ENCODE measurements at regions not wholly inside any gene's neighbourhood (a gene's known extent, or its start where the extent isn't known, plus 50 kb on each side); places are given as distances from the start of the nearest gene placed in this dataset.

DNA sequence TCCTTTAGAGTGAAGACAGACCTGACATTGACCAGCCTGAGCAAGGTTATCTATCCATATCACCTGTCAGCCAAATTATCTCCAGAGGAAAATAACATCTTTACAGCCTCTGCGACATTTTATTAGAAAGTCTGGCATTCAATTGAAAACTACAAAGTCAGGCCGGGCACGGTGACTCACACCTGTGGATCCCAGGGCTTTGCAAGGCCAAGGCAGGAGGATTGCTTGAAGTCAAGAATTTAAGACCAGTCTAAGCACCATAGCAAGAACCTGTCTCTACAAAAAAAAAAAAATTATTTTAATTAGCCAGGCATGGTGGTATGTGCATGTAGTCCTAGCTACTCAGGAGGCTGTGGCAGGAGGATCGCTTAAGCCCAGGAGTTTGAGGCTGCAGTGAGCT is 141.6 kb downstream of the RCN1 start:
- no peaks in the 10 kb centered on the region for H3K4me1 Mint-ChIP-seq
- peaks cover 3% of the 10 kb centered on the region for H3K27me3 Mint-ChIP-seq (ENCODE audit: low read depth)
- H3K36me3 Mint-ChIP-seq (ENCODE audit: low read depth): no peaks in the 10 kb centered on the region
- TF ChIP-seq, protein P1, sequence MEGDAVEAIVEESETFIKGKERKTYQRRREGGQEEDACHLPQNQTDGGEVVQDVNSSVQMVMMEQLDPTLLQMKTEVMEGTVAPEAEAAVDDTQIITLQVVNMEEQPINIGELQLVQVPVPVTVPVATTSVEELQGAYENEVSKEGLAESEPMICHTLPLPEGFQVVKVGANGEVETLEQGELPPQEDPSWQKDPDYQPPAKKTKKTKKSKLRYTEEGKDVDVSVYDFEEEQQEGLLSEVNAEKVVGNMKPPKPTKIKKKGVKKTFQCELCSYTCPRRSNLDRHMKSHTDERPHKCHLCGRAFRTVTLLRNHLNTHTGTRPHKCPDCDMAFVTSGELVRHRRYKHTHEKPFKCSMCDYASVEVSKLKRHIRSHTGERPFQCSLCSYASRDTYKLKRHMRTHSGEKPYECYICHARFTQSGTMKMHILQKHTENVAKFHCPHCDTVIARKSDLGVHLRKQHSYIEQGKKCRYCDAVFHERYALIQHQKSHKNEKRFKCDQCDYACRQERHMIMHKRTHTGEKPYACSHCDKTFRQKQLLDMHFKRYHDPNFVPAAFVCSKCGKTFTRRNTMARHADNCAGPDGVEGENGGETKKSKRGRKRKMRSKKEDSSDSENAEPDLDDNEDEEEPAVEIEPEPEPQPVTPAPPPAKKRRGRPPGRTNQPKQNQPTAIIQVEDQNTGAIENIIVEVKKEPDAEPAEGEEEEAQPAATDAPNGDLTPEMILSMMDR (IDR thresholded peaks at IDR 0.05; ENCODE audit: unreplicated experiment in 3 of 3): no peak
- H3K9me3 Mint-ChIP-seq: no peaks in the 10 kb centered on the region
- H3K27ac Mint-ChIP-seq: no peak overlapping the region
- H3K4me3 Mint-ChIP-seq: no peak overlapping the region

GRCh38 chr11:32233276-32233675 is 142.4 kb downstream of the RCN1 start:
- H3K36me3 Mint-ChIP-seq (ENCODE audit: low read depth): no peaks in the 10 kb centered on the region
- H3K27me3 Mint-ChIP-seq (ENCODE audit: low read depth): peaks cover 3% of the 10 kb centered on the region

GRCh38 chr11:32233928-32234327 is 143.1 kb downstream of the RCN1 start:
- Mint-ChIP-seq H3K4me3 (no peak overlapping the region), H3K4me1 (no peaks in the 10 kb centered on the region), H3K9me3 (no peaks in the 10 kb centered on the region), H3K27ac (no peak overlapping the region), H3K36me3 (ENCODE audit: low read depth) (no peaks in the 10 kb centered on the region), H3K27me3 (ENCODE audit: low read depth) (peaks cover 3% of the 10 kb centered on the region)
- TF ChIP-seq, protein P1 (IDR thresholded peaks at IDR 0.05; ENCODE audit: unreplicated experiment in 3 of 3): no peak

More at GRCh38 chr11:32233276-32233675, 142.4 kb downstream of the RCN1 start:
- Mint-ChIP-seq H3K4me3 (no peak overlapping the region), H3K27ac (no peak overlapping the region), H3K4me1 (no peaks in the 10 kb centered on the region), H3K9me3 (no peaks in the 10 kb centered on the region)
- TF ChIP-seq, protein P1 (IDR thresholded peaks at IDR 0.05; ENCODE audit: unreplicated experiment in 3 of 3): no peak

DNA sequence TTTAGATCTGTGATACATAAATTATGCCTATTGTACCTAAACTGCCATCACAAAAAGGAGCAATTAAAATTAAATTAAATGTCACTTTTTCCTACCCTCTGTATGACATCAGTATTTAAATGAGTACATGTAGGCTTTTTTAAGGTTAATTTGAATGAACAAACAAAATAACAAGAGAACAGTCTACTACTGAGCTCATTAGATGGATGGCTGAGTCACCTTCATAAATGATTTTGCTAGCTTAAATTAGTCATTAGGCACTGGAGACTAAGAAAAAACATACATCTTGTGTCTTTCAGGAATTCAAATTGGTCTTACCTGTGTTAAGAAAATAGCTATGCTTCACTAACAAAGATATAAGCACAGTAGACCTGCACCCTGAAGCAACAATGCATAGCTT is 153.6 kb downstream of the RCN1 start:
- no peak overlapping the region for H3K27ac Mint-ChIP-seq

DNA sequence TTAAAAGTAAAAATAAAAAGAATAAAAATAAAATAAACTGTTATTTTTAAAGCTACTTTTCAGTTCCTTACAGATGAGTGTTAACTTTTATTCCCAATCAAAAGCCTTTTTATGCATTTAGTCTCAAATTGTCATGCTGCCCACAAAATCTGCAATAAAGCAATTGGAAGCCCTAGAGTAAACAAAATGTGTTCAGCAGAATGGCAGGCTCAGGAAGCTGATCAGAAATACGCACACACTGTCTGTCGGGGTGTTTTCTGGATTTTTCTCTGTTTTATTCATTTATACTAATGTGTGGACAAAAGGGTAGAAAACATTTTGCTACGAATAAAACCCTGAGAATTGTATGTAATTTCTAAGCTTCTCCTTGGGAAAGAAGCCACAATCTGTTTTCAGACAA is 162.8 kb downstream of the RCN1 start:
- Mint-ChIP-seq H3K4me3 (no peak overlapping the region), H3K9me3 (no peaks in the 10 kb centered on the region), H3K27me3 (ENCODE audit: low read depth) (no peaks in the 10 kb centered on the region), H3K36me3 (ENCODE audit: low read depth) (no peaks in the 10 kb centered on the region), H3K4me1 (peaks cover 56% of the 10 kb centered on the region), H3K27ac (peak overlapping the region; percentile 90 to 99 (median 91))
- TF ChIP-seq, protein P1 (IDR thresholded peaks at IDR 0.05; ENCODE audit: unreplicated experiment in 3 of 3): no peak

More for the DNA sequence above, 153.6 kb downstream of the RCN1 start:
- Mint-ChIP-seq H3K27me3 (ENCODE audit: low read depth) (no peaks in the 10 kb centered on the region), H3K4me3 (no peak overlapping the region), H3K36me3 (ENCODE audit: low read depth) (no peaks in the 10 kb centered on the region), H3K4me1 (no peaks in the 10 kb centered on the region), H3K9me3 (peaks cover 5% of the 10 kb centered on the region)
- TF ChIP-seq, protein P1 (IDR thresholded peaks at IDR 0.05; ENCODE audit: unreplicated experiment in 3 of 3): no peak

DNA sequence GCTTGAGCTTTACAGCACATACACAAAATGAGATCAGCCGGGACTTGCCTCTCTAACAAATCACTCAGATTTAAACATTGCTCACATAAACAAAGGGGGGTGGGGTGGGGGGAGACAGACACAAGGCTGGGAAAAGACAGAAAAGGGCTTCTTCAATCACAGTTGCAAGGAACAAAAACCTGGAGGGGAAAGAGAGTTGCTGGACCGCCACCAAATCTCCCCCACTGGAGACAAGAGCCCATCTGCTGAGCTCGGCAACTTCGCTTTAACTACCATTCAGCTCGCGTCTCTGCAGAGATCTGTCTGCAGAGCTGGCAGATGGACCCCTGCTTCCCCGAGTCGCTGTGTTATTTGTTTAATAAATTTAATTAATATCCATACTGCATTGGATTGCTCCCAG is 165.0 kb downstream of the RCN1 start:
- H3K9me3 Mint-ChIP-seq: no peaks in the 10 kb centered on the region
- H3K27ac Mint-ChIP-seq: peak overlapping the region; percentile 90 to 99 (median 91)
- no peaks in the 10 kb centered on the region for H3K36me3 Mint-ChIP-seq (ENCODE audit: low read depth)
- TF ChIP-seq, protein P1 (IDR thresholded peaks at IDR 0.05; ENCODE audit: unreplicated experiment in 3 of 3): no peak
- H3K27me3 Mint-ChIP-seq (ENCODE audit: low read depth): no peaks in the 10 kb centered on the region
- peaks cover 66% of the 10 kb centered on the region for H3K4me1 Mint-ChIP-seq
- H3K4me3 Mint-ChIP-seq: peak overlapping the region in 2 of 3 experiments; percentile 46 to 60

All from nephron (organoid).